GM18951 (cell line): ENCODE measurements at regions not wholly inside any gene's neighbourhood (a gene's known extent, or its start where the extent isn't known, plus 50 kb on each side); places are given as distances from the start of the nearest gene placed in this dataset.
"Not testable (repeated sequence)": the region's sequence is repeated elsewhere in the genome, so short reads cannot be mapped to it uniquely, and the experiment has no call there.

ENCODE experiments used
- POLR2A ChIP-seq: IDR thresholded peaks from 4 replicates; pipeline ENCODE4 v1.6.1; 2011; ENCODE audit warnings: mild to moderate bottlenecking; ENCODE audit not compliant: insufficient read length, insufficient read depth; ENCODE audit errors: extremely low read depth
- in situ Hi-C: fragments of 300-500 bp; cut with MboI; formaldehyde crosslinking; loops from one replicate; pipeline ENCODE4 v1.12.0; 2022; ENCODE audit warnings: low sequenced_read_pairs, mixed read lengths, inconsistent platforms; ENCODE audit not compliant: unreplicated experiment

- in situ Hi-C loops, result no loop called here
- TF ChIP-seq POLR2A, result no peak
Observed at GRCh38 chr3:177633671-177634207, 436.5 kb upstream of the TBL1XR1 start.

GRCh38 chr3:177635601-177636106 is 438.4 kb upstream of the TBL1XR1 start:
- in situ Hi-C loops, result not testable (repeated sequence)

- in situ Hi-C loops, result no loop called here
- TF ChIP-seq POLR2A, result no peak
Observed at GRCh38 chr3:177640319-177640965, 443.2 kb upstream of the TBL1XR1 start.

GRCh38 chr3:177641206-177641605 is 443.9 kb upstream of the TBL1XR1 start:
- TF ChIP-seq POLR2A, result no peak
- in situ Hi-C loops, result no loop called here

DNA sequence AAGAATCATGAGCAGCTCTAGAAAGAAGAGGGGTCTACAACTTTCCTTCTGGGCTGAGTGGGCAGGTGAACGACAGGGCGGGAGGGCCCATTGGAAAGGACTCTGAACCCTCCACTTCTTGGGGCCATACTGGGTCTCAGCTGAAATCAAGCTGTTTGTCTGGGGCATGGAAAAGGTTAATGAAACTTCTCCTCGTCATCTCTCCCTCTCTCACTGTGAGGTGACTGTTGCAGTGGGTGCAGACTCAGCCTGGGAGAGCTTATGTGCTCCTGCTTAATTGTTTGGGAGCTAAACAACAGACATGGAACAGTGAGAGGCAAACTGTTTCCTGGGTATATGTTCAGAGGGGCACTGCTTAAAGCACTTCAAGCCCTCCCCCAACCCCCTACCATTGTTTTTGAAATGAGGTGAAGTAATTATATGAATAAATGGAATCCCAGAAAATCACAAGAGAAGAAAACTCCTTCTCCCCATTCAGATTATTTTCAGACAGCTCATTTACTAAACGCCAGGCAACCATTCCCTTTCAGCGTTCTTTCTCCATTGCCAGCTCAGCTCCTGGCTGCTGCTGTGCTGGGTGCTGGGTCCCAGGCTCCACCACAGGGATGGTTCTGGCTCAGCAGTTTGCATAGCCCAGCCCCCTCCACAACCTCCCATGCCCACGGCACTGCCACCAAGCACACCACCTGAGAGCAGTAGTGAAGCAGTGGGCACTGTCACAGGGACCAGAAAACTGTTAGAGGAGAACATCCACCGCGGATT is 444.9 kb upstream of the TBL1XR1 start:
- no peak for TF ChIP-seq POLR2A
- in situ Hi-C loops, result no loop called here

GRCh38 chr3:177642804-177643125 is 445.5 kb upstream of the TBL1XR1 start:
- no peak for TF ChIP-seq POLR2A

GRCh38 chr3:177646749-177647148 is 449.5 kb upstream of the TBL1XR1 start:
- TF ChIP-seq POLR2A, result no peak
- in situ Hi-C loops, result no loop called here

More at GRCh38 chr3:177642804-177643125, 445.5 kb upstream of the TBL1XR1 start:
- in situ Hi-C loops, result no loop called here

DNA sequence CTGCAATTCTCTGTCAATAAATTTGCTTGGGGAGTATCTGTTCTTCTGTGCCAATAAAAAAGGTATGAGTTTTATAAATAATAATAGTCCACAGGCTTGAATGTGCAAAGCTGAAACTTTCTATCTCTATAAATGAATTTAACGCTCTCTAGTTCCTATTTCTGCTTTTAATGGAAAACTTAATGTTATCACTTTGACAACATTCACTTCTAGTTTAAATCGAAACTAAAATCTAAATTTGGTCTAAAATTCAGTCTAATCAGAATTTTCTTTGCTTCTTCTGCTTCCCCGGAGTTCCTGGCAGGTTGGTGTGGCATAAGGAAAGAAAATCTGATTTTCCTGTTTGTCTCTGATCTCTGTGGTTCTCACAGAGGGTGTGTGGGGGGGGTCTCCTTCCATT is 450.1 kb upstream of the TBL1XR1 start:
- in situ Hi-C loops, result no loop called here
- TF ChIP-seq POLR2A, result no peak

- no peak for TF ChIP-seq POLR2A
Observed at GRCh38 chr3:177647876-177648275, 450.6 kb upstream of the TBL1XR1 start.

DNA sequence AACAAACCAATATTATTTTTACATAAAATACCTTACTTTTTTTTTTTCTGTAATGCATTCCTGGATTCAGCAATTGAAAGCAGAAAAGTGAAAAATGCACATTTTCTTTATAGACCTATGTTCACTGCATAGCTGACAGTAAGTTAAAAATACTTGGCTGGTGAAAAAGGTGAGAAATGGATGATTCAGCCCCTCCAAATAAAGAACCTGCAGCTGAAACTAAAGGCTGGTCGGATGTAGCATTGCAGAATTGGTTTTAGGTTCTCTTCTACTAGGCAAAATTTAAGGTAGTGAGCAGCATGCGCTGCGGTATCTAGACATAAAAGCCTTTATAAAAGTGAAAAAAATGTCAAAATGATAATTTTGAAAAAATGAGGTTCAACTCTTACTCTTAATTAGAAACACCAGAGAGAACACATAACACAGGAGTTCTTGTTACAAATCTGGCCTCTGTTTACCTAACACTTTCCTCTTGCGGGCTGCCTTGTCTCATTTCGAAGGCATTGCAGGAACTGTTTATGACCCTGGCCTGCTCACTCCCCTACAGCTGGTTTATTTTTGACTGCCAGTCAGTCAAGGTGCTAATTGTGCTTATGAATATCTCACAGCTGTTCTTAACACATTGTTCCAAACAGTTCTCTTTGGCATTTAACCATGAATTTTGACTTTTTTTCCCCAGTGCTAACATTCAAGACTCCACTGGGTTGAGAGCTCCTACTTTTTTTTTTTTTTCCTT is 455.4 kb upstream of the TBL1XR1 start:
- TF ChIP-seq POLR2A, result no peak

More at GRCh38 chr3:177647876-177648275, 450.6 kb upstream of the TBL1XR1 start:
- in situ Hi-C loops, result no loop called here

DNA sequence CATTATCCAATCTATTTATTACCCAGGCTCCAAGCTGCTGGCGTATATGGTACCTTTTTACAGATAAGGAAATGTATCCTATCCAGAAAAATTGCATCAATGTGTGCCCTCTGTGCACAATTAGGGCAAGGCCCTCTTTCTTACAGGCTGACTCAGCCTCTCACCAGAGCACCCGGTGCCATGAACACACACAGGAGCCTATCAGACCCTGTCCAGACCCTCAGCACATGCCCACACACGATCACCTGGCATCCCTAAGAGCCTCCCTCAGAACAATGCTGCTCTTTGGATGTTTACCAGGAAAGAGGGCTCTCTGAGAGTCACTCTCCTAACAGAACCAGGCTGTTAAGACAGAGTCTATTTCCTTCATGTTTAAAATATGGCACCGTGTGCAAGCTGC is 460.0 kb upstream of the TBL1XR1 start:
- in situ Hi-C loops, result no loop called here
- TF ChIP-seq POLR2A, result no peak

More for the DNA sequence above, 455.4 kb upstream of the TBL1XR1 start:
- in situ Hi-C loops, result no loop called here

DNA sequence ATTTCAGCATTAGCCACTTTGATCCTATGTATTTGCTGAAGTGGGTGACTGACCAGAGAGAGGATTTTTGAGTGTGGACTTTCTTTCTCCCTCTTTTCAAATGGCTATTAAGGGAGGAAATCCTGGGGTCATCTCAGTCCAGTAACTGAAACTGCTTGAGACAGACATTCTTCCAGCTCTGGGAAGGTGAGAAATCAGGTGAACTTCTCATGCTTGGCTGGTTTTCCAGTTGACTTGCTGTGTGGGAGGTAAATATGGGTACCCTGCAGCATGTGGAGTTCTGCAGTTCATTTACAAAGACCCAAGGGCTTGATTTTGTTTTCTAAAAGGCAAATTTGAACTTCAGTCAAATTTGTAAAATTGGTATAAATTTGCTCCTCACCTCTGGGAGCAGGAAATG is 461.1 kb upstream of the TBL1XR1 start:
- in situ Hi-C loops, result no loop called here
- TF ChIP-seq POLR2A, result no peak

DNA sequence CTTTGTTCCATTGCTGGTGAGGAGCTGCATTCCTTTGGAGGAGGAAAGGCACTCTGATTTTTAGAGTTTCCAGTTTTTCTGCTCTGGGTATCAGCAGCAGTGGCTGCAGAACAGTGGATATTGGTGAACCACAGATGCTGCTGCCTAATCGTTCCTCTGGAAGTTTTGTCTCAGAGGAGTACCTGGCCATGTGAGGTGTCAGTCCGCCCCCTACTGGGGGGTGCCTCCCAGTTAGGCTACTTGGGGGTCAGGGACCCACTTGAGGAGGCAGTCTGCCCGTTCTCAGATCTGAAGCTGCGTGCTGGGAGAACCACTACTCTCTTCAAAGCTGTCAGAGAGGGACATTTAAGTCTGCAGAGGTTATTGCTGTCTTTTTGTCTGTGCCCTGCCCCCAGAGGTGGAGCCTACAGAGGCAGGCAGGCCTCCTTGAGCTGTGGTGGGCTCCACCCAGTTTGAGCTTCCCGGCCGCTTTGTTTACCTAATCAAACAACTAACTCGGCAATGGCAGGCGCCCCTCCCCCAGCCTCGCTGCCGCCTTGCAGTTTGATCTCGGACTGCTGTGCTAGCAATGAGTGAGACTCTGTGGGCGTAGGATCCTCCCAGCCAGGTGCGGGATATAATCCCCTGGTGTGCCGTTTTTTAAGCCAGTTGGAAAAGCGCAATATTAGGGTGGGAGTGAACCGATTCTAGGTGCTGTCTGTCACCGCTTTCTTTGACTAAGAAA is 467.3 kb upstream of the TBL1XR1 start:
- in situ Hi-C loops, result not testable (repeated sequence)
